HL-60 (cell line): ENCODE measurements at regions not wholly inside any gene's neighbourhood (a gene's known extent, or its start where the extent isn't known, plus 50 kb on each side); places are given as distances from the start of the nearest gene placed in this dataset.

Source experiments
- CTCF ChIP-seq: IDR thresholded peaks from one replicate; pipeline ENCODE4 v1.5.1; 2011; ENCODE audit warnings: low read length, control low read depth, inconsistent platforms; ENCODE audit not compliant: insufficient read depth
- POLR2AphosphoS5 ChIP-seq: IDR thresholded peaks from 2 replicates; pipeline ENCODE4 v1.6.1; 2012; ENCODE audit warnings: low read depth

- TF ChIP-seq CTCF (no peak), POLR2AphosphoS5 (no peak)
Measured at GRCh38 chr16:61243954-61244353, 792.3 kb downstream of the CDH8 start.
